ENCODE measurements at regions not wholly inside any gene's neighbourhood (a gene's known extent, or its start where the extent isn't known, plus 50 kb on each side); places are given as distances from the start of the nearest gene placed in this dataset.

GRCh38 chr12:61655241-61655640 lies 605.0 kb upstream of the USP15 start:
- TF ChIP-seq CTCF (IDR thresholded peaks at IDR 0.05; ENCODE audit: low read depth, low read length, poor library complexity, severe bottlenecking) (no peak), EZH2phosphoT487 (IDR thresholded peaks at IDR 0.05; ENCODE audit: borderline replicate concordance, low read length) (no peak)

All from DOHH2 (cell line).